A673 (cell line): ENCODE measurements at regions not wholly inside any gene's neighbourhood (a gene's known extent, or its start where the extent isn't known, plus 50 kb on each side); places are given as distances from the start of the nearest gene placed in this dataset.
"Not testable (repeated sequence)": the region's sequence is repeated elsewhere in the genome, so short reads cannot be mapped to it uniquely, and the experiment has no call there.

Source experiments
- BruUV-seq: library from RNA; stranded (reverse); fragments of 400-500 nt; replicated peaks from 2 replicates; lab custom pipeline; 2021; lab: Mats Ljungman, UMichigan
- CTCF ChIA-PET: fragments of 300-600 bp; sonication (Branson Sonifier 250); formaldehyde crosslinking; loops from one replicate; lab custom pipeline; 2022; ENCODE audit warnings: antibody characterized with exemption; lab: Charles Lee
- POLR2A ChIA-PET: fragments of 300-600 bp; sonication (Branson Sonifier 250); formaldehyde crosslinking; loops from one replicate; lab custom pipeline; 2022; ENCODE audit warnings: antibody characterized with exemption; ENCODE audit not compliant: low non-redundant PET; lab: Charles Lee
- DNase-seq: peaks from one replicate; pipeline ENCODE4 v3.0.0-alpha.2; 2015; ENCODE audit warnings: low spot score
- H3K27ac ChIP-seq: fragments of 200-600 bp; sonication (generic); 2 replicates; pipeline ENCODE4 v1.5.1; 2016; ENCODE audit warnings: mixed run types, low read depth, mild to moderate bottlenecking, mixed read lengths, antibody characterized with exemption, low read length; ENCODE audit not compliant: poor library complexity, severe bottlenecking
- H3K27me3 ChIP-seq: fragments of 200-600 bp; sonication (generic); replicated peaks from 2 replicates; pipeline ENCODE4 v1.6.1; 2017; ENCODE audit warnings: mixed run types, low read depth, mild to moderate bottlenecking, mixed read lengths, antibody characterized with exemption, low read length; ENCODE audit not compliant: insufficient read depth, poor library complexity
- H3K36me3 ChIP-seq: fragments of 200-600 bp; sonication (generic); 2 replicates; pipeline ENCODE4 v1.6.1; 2016; ENCODE audit warnings: mixed run types, mild to moderate bottlenecking, mixed read lengths, antibody characterized with exemption, low read length; ENCODE audit not compliant: insufficient read depth, poor library complexity, severe bottlenecking
- H3K4me1 ChIP-seq: fragments of 200-600 bp; sonication (generic); 2 replicates; pipeline ENCODE4 v1.6.1; 2017; ENCODE audit warnings: mixed run types, mild to moderate bottlenecking, mixed read lengths, antibody characterized with exemption, low read length; ENCODE audit not compliant: insufficient read depth, poor library complexity, severe bottlenecking
- H3K4me3 ChIP-seq: fragments of 200-600 bp; sonication (generic); 2 replicates; pipeline ENCODE4 v1.5.1; 2016; ENCODE audit warnings: low read depth, mixed run types, mild to moderate bottlenecking, mixed read lengths, low read length; ENCODE audit not compliant: poor library complexity, severe bottlenecking
- H3K9me3 ChIP-seq: fragments of 200-600 bp; sonication (generic); 2 replicates; pipeline ENCODE4 v1.6.1; 2016; ENCODE audit warnings: mixed run types, low read depth, mild to moderate bottlenecking, mixed read lengths, antibody characterized with exemption, low read length; ENCODE audit not compliant: poor library complexity, severe bottlenecking
- intact Hi-C: fragments of 100-400 bp; cut with micrococcal nuclease; formaldehyde crosslinking; loops from one replicate; pipeline ENCODE4 v1.10.0; 2022; ENCODE audit not compliant: unreplicated experiment

DNA sequence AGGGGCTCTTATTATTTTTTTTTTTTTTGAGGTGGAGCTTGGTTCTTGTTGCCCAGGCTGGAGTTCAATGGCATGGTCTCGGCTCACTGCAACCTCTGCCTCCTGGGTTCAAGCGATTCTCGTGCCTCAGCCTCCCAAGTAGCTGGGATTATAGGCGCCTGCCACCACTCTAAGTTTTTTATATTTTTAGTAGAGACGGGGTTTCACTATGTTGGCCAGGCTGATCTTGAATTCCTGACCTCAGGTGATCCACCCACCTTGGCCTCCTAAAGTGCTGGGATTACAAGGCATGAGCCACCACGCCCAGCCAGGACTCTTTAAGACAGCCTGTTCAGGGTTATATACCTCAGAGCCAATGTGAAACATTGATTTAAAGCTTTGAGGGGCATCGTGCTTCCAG, 669.7 kb upstream of the TPTE start:
- intact Hi-C loops, CTCF ChIA-PET, H3K36me3 ChIP-seq, H3K4me3 ChIP-seq, DNase-seq, POLR2A ChIA-PET, H3K4me1 ChIP-seq, BruUV-seq, H3K27ac ChIP-seq, H3K27me3 ChIP-seq: not testable (repeated sequence)
- peaks cover 20% of the 10 kb centered on the region for H3K9me3 ChIP-seq

DNA sequence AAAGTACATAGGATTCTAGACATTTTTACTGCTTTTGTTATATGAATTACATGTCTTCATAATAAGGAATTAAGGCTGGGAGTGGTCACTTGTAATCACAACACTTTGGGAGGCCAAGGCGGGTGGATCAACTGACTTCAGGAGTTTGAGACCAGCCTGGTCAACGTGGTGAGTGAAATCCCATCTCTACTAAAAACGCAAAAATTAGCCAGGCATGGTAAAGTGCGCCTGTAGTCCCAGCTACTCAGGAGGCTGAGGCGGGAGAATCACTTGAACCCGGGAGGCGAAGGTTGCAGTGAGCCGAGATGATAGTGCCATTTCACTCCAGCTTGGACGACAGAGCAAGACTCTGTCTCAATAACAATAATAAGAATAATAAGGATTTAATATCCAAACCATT, 663.8 kb upstream of the TPTE start:
- H3K4me3 ChIP-seq, H3K36me3 ChIP-seq, H3K4me1 ChIP-seq, H3K27me3 ChIP-seq, DNase-seq, H3K27ac ChIP-seq, POLR2A ChIA-PET, intact Hi-C loops, CTCF ChIA-PET, BruUV-seq: not testable (repeated sequence)
- peaks cover 21% of the 10 kb centered on the region for H3K9me3 ChIP-seq

DNA sequence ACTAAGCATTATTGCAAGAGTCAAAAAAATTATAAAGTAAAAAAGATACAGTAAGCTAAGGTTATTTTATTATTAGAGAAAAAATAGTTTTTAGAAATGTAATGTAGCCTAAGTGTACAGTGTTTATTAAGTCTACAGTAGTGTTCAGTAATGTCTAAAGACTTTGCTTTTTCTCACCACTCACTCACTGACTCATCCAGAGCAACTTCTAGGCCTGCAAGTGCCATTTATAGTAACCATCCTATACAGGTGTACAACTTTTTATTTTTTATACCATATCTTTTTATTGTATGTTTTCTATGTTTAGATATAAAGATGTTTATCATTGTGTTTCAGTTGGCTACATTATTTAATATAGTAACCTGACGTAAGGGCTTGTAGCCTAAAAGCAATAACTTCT, 661.5 kb upstream of the TPTE start:
- H3K4me3 ChIP-seq, H3K27ac ChIP-seq, H3K36me3 ChIP-seq, DNase-seq, H3K27me3 ChIP-seq, POLR2A ChIA-PET, H3K4me1 ChIP-seq, intact Hi-C loops, CTCF ChIA-PET, BruUV-seq: not testable (repeated sequence)
- H3K9me3 ChIP-seq, result peaks cover 21% of the 10 kb centered on the region

DNA sequence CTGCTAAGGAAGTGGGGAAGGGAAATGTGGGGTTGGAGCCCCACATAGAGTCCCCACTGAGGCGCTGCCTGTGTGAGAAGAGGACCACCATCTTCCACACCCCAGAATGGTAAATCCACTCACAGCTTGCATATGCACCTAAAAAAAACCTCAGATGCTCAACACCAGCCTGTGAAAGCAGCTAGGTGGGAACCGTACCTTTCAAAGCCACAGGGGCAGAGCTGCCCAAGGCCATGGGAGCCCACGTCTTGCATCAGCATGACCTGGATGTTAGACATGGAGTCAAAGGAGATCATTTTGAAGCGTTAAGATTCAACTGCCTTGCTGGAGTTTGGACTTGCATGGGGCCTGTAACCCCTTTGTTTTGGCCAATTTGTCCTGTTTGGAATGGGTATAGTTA, 658.9 kb upstream of the TPTE start:
- H3K4me3 ChIP-seq, BruUV-seq, POLR2A ChIA-PET, H3K36me3 ChIP-seq, DNase-seq, CTCF ChIA-PET, H3K27me3 ChIP-seq, H3K4me1 ChIP-seq, intact Hi-C loops, H3K27ac ChIP-seq: not testable (repeated sequence)
- peaks cover 17% of the 10 kb centered on the region for H3K9me3 ChIP-seq

DNA sequence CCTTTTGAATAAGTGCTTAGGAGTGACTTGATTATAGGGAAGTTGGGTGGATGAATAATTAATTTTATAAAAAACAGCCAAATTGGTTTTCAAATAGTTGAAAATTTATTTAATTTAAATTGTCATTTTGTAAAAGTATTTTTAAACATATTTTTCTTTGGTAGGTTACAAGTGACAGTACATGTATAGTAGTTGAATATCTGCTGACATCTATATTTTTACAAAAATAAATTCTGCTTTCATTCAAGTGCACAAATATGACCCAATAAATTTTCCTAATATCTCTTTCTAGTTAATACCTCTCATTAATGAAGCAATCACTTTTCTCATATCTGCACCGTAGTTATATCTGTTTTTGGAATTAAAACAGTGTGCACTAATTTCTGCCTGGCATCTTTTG, 653.6 kb upstream of the TPTE start:
- H3K27ac ChIP-seq, H3K4me1 ChIP-seq, H3K27me3 ChIP-seq, BruUV-seq, CTCF ChIA-PET, H3K36me3 ChIP-seq, DNase-seq, POLR2A ChIA-PET, H3K4me3 ChIP-seq, intact Hi-C loops: not testable (repeated sequence)
- peaks cover 29% of the 10 kb centered on the region for H3K9me3 ChIP-seq

DNA sequence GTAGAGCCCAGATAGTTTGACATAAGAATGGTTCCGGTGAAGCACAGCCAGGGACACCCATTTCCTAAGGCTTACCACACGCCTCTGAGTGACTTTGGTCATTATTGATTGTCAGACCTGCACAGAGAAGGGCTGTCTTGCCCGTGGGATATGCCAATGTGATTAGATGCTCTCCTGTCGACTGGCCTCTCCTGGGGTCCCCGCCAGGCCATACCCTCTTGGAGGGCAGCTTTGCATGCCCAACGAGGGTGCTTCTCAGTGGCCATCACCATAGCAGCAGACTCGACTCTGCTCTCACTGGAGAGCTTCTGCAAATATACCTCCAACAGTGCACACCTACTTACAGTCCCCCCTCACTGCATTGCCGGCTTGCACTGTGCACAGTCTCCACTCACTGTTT, 648.3 kb upstream of the TPTE start:
- POLR2A ChIA-PET, H3K27ac ChIP-seq, H3K4me3 ChIP-seq, intact Hi-C loops, BruUV-seq, CTCF ChIA-PET, H3K4me1 ChIP-seq, H3K36me3 ChIP-seq, H3K27me3 ChIP-seq, DNase-seq: not testable (repeated sequence)
- peaks cover 29% of the 10 kb centered on the region for H3K9me3 ChIP-seq

DNA sequence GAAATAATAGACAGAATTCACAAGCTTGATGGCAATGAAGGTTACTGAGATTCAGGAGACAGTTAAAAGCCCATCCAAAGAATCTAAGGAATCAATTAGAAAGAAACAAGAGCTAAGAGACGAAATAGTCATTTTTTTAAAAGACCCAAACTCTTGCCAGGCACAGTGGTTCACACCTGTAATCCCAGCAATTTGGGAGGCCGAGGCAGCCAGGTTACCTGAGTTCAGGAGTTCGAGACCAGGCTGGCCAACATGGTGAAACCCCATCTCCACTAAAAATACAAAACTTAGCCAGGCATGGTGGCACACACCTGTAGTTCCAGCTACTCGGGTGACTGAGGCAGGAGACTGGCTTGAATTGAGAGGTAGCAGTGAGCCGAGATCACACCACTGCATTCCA, 647.2 kb upstream of the TPTE start:
- CTCF ChIA-PET, H3K27ac ChIP-seq, H3K27me3 ChIP-seq, BruUV-seq, intact Hi-C loops, H3K4me1 ChIP-seq, DNase-seq, H3K36me3 ChIP-seq, POLR2A ChIA-PET, H3K4me3 ChIP-seq: not testable (repeated sequence)
- peaks cover 33% of the 10 kb centered on the region for H3K9me3 ChIP-seq

DNA sequence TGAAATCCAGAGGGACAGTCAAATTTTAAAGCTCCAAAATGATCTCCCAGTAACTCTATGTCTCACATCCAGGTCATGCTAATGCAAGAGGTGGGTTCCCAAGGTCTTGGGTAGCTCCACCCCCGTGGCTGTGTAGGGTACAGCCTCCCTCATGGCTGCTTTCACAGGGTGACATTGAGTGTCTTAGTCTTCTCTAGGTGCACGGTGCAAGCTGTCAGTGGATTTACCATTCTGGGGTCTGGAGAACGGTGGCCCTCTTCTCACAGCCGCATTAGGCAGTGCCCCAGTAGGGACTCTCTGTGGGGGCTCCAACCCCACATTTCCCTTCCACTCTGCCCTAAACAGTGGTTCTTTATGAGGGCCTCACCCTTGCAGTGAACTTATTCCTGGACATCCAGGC, 640.0 kb upstream of the TPTE start:
- H3K27me3 ChIP-seq, H3K4me3 ChIP-seq, POLR2A ChIA-PET, H3K27ac ChIP-seq, H3K4me1 ChIP-seq, BruUV-seq, intact Hi-C loops, CTCF ChIA-PET, DNase-seq, H3K36me3 ChIP-seq: not testable (repeated sequence)
- H3K9me3 ChIP-seq, result peaks cover 40% of the 10 kb centered on the region
